H9 (cell line): ENCODE measurements at regions not wholly inside any gene's neighbourhood (a gene's known extent, or its start where the extent isn't known, plus 50 kb on each side); places are given as distances from the start of the nearest gene placed in this dataset.

Source experiments
- DNase-seq: peaks from one replicate; pipeline ENCODE4 v3.0.0-alpha.2; 2017
- H2AFZ ChIP-seq: one replicate; pipeline ENCODE4 v1.6.1; 2013; ENCODE audit warnings: mild to moderate bottlenecking, low read length, control low read depth, moderate library complexity
- H2AK5ac ChIP-seq: 2 replicates; pipeline ENCODE4 v1.6.1; 2013; ENCODE audit warnings: low read length, control low read depth, mixed read lengths; ENCODE audit not compliant: insufficient read length
- H2BK120ac ChIP-seq: one replicate; pipeline ENCODE4 v1.6.1; 2013; ENCODE audit warnings: low read depth, mild to moderate bottlenecking, low read length, control low read depth, inconsistent platforms; ENCODE audit not compliant: poor library complexity, severe bottlenecking
- H2BK12ac ChIP-seq: 2 replicates; pipeline ENCODE4 v1.6.1; 2013; ENCODE audit warnings: low read length, control low read depth, mixed read lengths, low read depth; ENCODE audit not compliant: insufficient read length
- H2BK15ac ChIP-seq: 2 replicates; pipeline ENCODE4 v1.6.1; 2013; ENCODE audit warnings: low read depth, low read length, control low read depth
- H2BK20ac ChIP-seq: one replicate; pipeline ENCODE4 v1.6.1; 2013; ENCODE audit warnings: low read depth, mild to moderate bottlenecking, low read length, control low read depth, inconsistent platforms; ENCODE audit not compliant: poor library complexity, severe bottlenecking
- H2BK5ac ChIP-seq: 2 replicates; pipeline ENCODE4 v1.6.1; 2013; ENCODE audit warnings: low read length, control low read depth, mixed read lengths; ENCODE audit not compliant: insufficient read length
- H3K14ac ChIP-seq: 2 replicates; pipeline ENCODE4 v1.6.1; 2013; ENCODE audit warnings: low read length, control low read depth; ENCODE audit not compliant: insufficient read depth
- H3K18ac ChIP-seq: 2 replicates; pipeline ENCODE4 v1.6.1; 2013; ENCODE audit warnings: low read depth, mild to moderate bottlenecking, mixed read lengths, low read length, control low read depth; ENCODE audit not compliant: insufficient read length
- H3K23ac ChIP-seq: 2 replicates; pipeline ENCODE4 v1.6.1; 2013; ENCODE audit warnings: low read length, control low read depth, mixed read lengths, low read depth; ENCODE audit not compliant: insufficient read length
- H3K23me2 ChIP-seq: 2 replicates; pipeline ENCODE4 v1.6.1; 2013; ENCODE audit warnings: low read depth, mild to moderate bottlenecking, mixed read lengths, low read length, control low read depth; ENCODE audit not compliant: insufficient read length, poor library complexity, severe bottlenecking
- H3K27ac ChIP-seq: 2 replicates; pipeline ENCODE4 v1.5.1; 2013; ENCODE audit warnings: low read length, control low read depth, mixed read lengths, low read depth; ENCODE audit not compliant: insufficient read length
- H3K27me3 ChIP-seq: 2 replicates; pipeline ENCODE4 v1.6.1; 2013; ENCODE audit warnings: low read length, control low read depth, inconsistent platforms; ENCODE audit not compliant: insufficient read depth
- H3K4ac ChIP-seq: 2 replicates; pipeline ENCODE4 v1.6.1; 2013; ENCODE audit warnings: low read depth, mild to moderate bottlenecking, control low read depth, inconsistent platforms, low read length, moderate library complexity
- H3K4me1 ChIP-seq: 2 replicates; pipeline ENCODE4 v1.6.1; 2013; ENCODE audit warnings: low read length, control low read depth, inconsistent platforms; ENCODE audit not compliant: insufficient read depth
- H3K4me2 ChIP-seq: 2 replicates; pipeline ENCODE4 v1.6.1; 2013; ENCODE audit warnings: low read length, control low read depth, mixed read lengths; ENCODE audit not compliant: insufficient read length, insufficient read depth
- H3K56ac ChIP-seq: 2 replicates; pipeline ENCODE4 v1.6.1; 2013; ENCODE audit warnings: low read depth, mild to moderate bottlenecking, mixed read lengths, low read length, control low read depth; ENCODE audit not compliant: insufficient read length
- H3K79me1 ChIP-seq: 2 replicates; pipeline ENCODE4 v1.6.1; 2013; ENCODE audit warnings: low read depth, mild to moderate bottlenecking, moderate library complexity, low read length, control low read depth, inconsistent platforms; ENCODE audit not compliant: insufficient read depth, poor library complexity, severe bottlenecking
- H3K79me2 ChIP-seq: 2 replicates; pipeline ENCODE4 v1.6.1; 2013; ENCODE audit warnings: low read length, control low read depth, inconsistent platforms; ENCODE audit not compliant: insufficient read depth
- H3K9ac ChIP-seq: 2 replicates; pipeline ENCODE4 v1.6.1; 2013; ENCODE audit warnings: low read length, control low read depth, mixed read lengths; ENCODE audit not compliant: insufficient read length; ENCODE audit errors: extremely low read depth
- H3K9me3 ChIP-seq: one replicate; pipeline ENCODE4 v1.6.1; 2013; ENCODE audit warnings: low read depth, low read length, inconsistent platforms; ENCODE audit not compliant: control insufficient read depth
- H3T11ph ChIP-seq: one replicate; pipeline ENCODE4 v1.6.1; 2013; ENCODE audit warnings: mild to moderate bottlenecking, low read length, control low read depth, inconsistent platforms
- H4K20me1 ChIP-seq: one replicate; pipeline ENCODE4 v1.6.1; 2013; ENCODE audit not compliant: control insufficient read depth, insufficient read length, insufficient read depth
- H4K5ac ChIP-seq: 2 replicates; pipeline ENCODE4 v1.6.1; 2013; ENCODE audit warnings: low read depth, mild to moderate bottlenecking, mixed read lengths, low read length, control low read depth; ENCODE audit not compliant: insufficient read length
- H4K8ac ChIP-seq: replicated peaks from 2 replicates; pipeline ENCODE4 v1.6.1; 2013; ENCODE audit warnings: low read length, control low read depth, mixed read lengths, low read depth; ENCODE audit not compliant: insufficient read length
- H4K91ac ChIP-seq: 2 replicates; pipeline ENCODE4 v1.6.1; 2013; ENCODE audit warnings: low read depth, mild to moderate bottlenecking, moderate library complexity, mixed read lengths, low read length, control low read depth; ENCODE audit not compliant: insufficient read length
- H3K27ac Mint-ChIP-seq, 3 experiments: 2 replicates in 2 of 3; 3 replicates in 1 of 3; pipeline ENCODE4 v1.8.0; 2020 to 2021; ENCODE audit warnings: mixed read lengths in 3 of 3, mild to moderate bottlenecking in 1 of 3, moderate library complexity in 1 of 3
- H3K27me3 Mint-ChIP-seq: 2 replicates; pipeline ENCODE4 v1.8.0; 2021; ENCODE audit warnings: low read depth, mild to moderate bottlenecking, moderate library complexity, mixed read lengths
- H3K36me3 Mint-ChIP-seq, 3 experiments: 2 replicates in 2 of 3; 3 replicates in 1 of 3; pipeline ENCODE4 v1.8.0; 2020 to 2021; ENCODE audit warnings: low read depth in 3 of 3, mixed read lengths in 3 of 3; ENCODE audit not compliant: insufficient read depth in 1 of 3
- H3K4me1 Mint-ChIP-seq, 2 experiments: 2 replicates each; pipeline ENCODE4 v1.8.0; 2020; ENCODE audit warnings: mixed read lengths in 2 of 2
- H3K4me3 Mint-ChIP-seq, 2 experiments: 2 replicates in 1 of 2; 3 replicates in 1 of 2; pipeline ENCODE4 v1.8.0; 2020 to 2021; ENCODE audit warnings: mild to moderate bottlenecking in 2 of 2, mixed read lengths in 2 of 2, moderate library complexity in 1 of 2
- H3K9me3 Mint-ChIP-seq, 2 experiments: 2 replicates in 1 of 2; 3 replicates in 1 of 2; pipeline ENCODE4 v1.8.0; 2020; ENCODE audit warnings: mild to moderate bottlenecking in 2 of 2, mixed read lengths in 2 of 2, moderate library complexity in 1 of 2
- WGBS: extraction: QIAGEN DNeasy Blood & Tissue Kit; methylation state at CpG from one replicate; pipeline ENCODE4 v1.1.7; 2013; ENCODE audit warnings: missing lambda C conversion rate, low lambda C conversion rate, mixed read lengths; ENCODE audit not compliant: insufficient read length; ENCODE audit errors: extremely low coverage; 5-methylcytosine and 5-hydroxymethylcytosine counted together
- TF ChIP-seq, protein P1 (sequence below): fragments of 200-600 bp; sonication (generic); conservative IDR thresholded peaks from 3 replicates; pipeline ENCODE4 v1.8.0; 2021; ENCODE audit warnings: antibody characterized with exemption, mild to moderate bottlenecking

DNA sequence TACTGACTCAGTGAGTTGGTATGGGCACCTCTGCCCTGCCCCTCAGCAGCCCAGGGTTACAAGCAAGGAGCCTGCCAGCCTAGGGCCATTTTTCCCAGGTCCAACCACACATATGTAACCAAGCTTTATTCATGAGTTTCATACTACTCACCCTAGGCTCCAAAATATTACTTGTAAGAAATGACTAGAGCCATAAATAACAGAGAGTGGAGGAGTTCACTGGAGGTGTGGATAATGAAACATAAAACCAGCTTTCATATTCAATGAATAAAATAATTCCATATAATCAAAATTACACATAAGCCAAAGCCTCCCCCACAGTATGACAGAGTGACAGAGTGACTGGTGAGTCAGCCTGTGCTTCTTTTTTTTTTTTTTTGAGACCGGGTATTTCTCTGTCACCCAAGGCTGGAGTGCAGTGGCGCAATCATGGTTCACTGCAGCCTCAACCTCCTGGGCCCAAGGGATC, 229.8 kb upstream of the SASH1 start:
- no peak overlapping the region for H3K27ac ChIP-seq
- H2BK20ac ChIP-seq: no peak overlapping the region
- no peaks in the 10 kb centered on the region for H3K79me2 ChIP-seq
- no peaks in the 10 kb centered on the region for H4K20me1 ChIP-seq
- H4K5ac ChIP-seq: no peak overlapping the region
- no peak overlapping the region for H4K8ac ChIP-seq
- H3K4me1 ChIP-seq: peaks cover 3% of the 10 kb centered on the region; the same call in 1 of the 2 replicates
- no peak overlapping the region for H3K4ac ChIP-seq
- H3T11ph ChIP-seq: no peak overlapping the region
- no peak overlapping the region for H2AK5ac ChIP-seq
- no peak overlapping the region for H3K56ac ChIP-seq
- no peaks in the 10 kb centered on the region for H3K36me3 Mint-ChIP-seq
- no peak overlapping the region for H2BK12ac ChIP-seq
- H3K9me3 Mint-ChIP-seq: no peaks in the 10 kb centered on the region
- H4K91ac ChIP-seq: no peak overlapping the region
- H3K4me2 ChIP-seq: no peak overlapping the region
- no peak overlapping the region for H2BK120ac ChIP-seq
- H2BK5ac ChIP-seq: no peak overlapping the region
- no peak overlapping the region for H2AFZ ChIP-seq
- no peak overlapping the region; a peak in 1 of 7 replicates for H3K27ac Mint-ChIP-seq
- no peaks in the 10 kb centered on the region for H3K9me3 ChIP-seq
- H3K23me2 ChIP-seq: no peaks in the 10 kb centered on the region
- H2BK15ac ChIP-seq: no peak overlapping the region
- no peaks in the 10 kb centered on the region for H3K27me3 Mint-ChIP-seq
- DNase-seq: no peak
- H3K23ac ChIP-seq: no peak overlapping the region
- no peak overlapping the region for H3K9ac ChIP-seq
- H3K4me3 Mint-ChIP-seq: no peak overlapping the region
- no peaks in the 10 kb centered on the region for H3K27me3 ChIP-seq
- WGBS: no CpG with 5 or more reads among the region's 2 CpGs
- no peak overlapping the region for H3K18ac ChIP-seq
- H3K14ac ChIP-seq: no peak overlapping the region
- H3K79me1 ChIP-seq: no peaks in the 10 kb centered on the region
- peaks cover 6 to 7% of the 10 kb centered on the region in 2 experiments for H3K4me1 Mint-ChIP-seq
- TF ChIP-seq, protein P1, sequence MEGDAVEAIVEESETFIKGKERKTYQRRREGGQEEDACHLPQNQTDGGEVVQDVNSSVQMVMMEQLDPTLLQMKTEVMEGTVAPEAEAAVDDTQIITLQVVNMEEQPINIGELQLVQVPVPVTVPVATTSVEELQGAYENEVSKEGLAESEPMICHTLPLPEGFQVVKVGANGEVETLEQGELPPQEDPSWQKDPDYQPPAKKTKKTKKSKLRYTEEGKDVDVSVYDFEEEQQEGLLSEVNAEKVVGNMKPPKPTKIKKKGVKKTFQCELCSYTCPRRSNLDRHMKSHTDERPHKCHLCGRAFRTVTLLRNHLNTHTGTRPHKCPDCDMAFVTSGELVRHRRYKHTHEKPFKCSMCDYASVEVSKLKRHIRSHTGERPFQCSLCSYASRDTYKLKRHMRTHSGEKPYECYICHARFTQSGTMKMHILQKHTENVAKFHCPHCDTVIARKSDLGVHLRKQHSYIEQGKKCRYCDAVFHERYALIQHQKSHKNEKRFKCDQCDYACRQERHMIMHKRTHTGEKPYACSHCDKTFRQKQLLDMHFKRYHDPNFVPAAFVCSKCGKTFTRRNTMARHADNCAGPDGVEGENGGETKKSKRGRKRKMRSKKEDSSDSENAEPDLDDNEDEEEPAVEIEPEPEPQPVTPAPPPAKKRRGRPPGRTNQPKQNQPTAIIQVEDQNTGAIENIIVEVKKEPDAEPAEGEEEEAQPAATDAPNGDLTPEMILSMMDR: no peak
